Left lung (tissue), 4 donors: ENCODE measurements at regions not wholly inside any gene's neighbourhood (a gene's known extent, or its start where the extent isn't known, plus 50 kb on each side); places are given as distances from the start of the nearest gene placed in this dataset.

Source experiments
- ATAC-seq: fragments of 200-7000 bp; cut with Tn5 transposase; one replicate; pipeline ENCODE4 v1.9.1; 2020; ENCODE audit warnings: moderate library complexity
- DNase-seq, 4 donors: peaks; one replicate each; pipeline ENCODE4 v3.0.0-alpha.2; 2013 to 2020
- H3K27ac ChIP-seq, 2 donors: fragments of 200-600 bp; sonication (generic) in 1 of 2; one replicate each; pipeline versions ENCODE4 v1.5.0 to v1.8.0; 2020 to 2021
- H3K27me3 ChIP-seq, 2 donors: fragments of 200-600 bp; sonication (generic) in 1 of 2; one replicate each; pipeline versions ENCODE4 v1.5.0 to v1.8.0; 2020 to 2021
- H3K36me3 ChIP-seq, 2 donors: fragments of 200-600 bp; sonication (generic) in 1 of 2; one replicate each; pipeline versions ENCODE4 v1.5.0 to v1.8.0; 2020 to 2021
- H3K4me1 ChIP-seq, 2 donors: fragments of 200-600 bp; one replicate each; pipeline ENCODE4 v1.8.0; 2021
- H3K4me3 ChIP-seq, 2 donors: fragments of 200-600 bp; sonication (generic) in 1 of 2; one replicate each; pipeline versions ENCODE4 v1.5.0 to v1.8.0; 2020 to 2021; ENCODE audit warnings: mild to moderate bottlenecking in 1 of 2
- H3K9me3 ChIP-seq, 2 donors: fragments of 200-600 bp; sonication (generic) in 1 of 2; one replicate each; pipeline versions ENCODE4 v1.5.0 to v1.8.0; 2020 to 2021
- CTCF ChIP-seq, 2 donors: fragments of 200-600 bp; sonication (generic) in 1 of 2; IDR thresholded peaks; one replicate each; pipeline versions ENCODE4 v1.5.0 to v1.8.0; 2021; ENCODE audit warnings: antibody characterized with exemption in 2 of 2
- intact Hi-C, 2 donors: fragments of 100-400 bp; cut with DNase I; formaldehyde crosslinking; loops; one replicate each; pipeline versions ENCODE4 v1.11.2 to v1.14.2; 2022
- donor health status: DM: no; HTN: yes; CAD: no.
- donor health status: DM: no; HTN: no; CAD: no.

DNA sequence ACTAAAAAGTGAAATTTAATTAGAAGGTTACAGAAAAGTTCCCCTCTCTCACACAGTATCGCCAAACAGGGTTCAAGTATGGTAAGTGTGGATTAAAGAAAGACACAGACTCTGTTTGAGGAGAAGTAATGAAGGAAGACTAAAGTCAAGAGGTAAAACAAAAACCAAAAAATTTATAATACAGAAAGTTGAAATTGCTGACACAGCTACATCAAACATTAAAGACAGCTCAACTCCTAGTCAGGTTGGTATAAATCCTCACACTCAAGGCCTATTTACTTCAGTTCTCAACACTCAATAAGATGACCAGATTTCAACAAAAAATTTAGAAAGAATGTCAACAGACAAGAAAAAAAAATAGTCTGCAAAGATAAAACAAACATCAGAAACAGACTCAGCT, 300.5 kb upstream of the LINC00305 start:
- intact Hi-C loops: no loop called here
- no peak for TF ChIP-seq CTCF (IDR thresholded peaks at IDR 0.05)
- no peaks in the 10 kb centered on the region for H3K4me1 ChIP-seq
- ATAC-seq (no peak), DNase-seq (no peak)
- no peaks in the 10 kb centered on the region for H3K27me3 ChIP-seq
- H3K9me3 ChIP-seq: peaks cover 0 to 7% of the 10 kb centered on the region in 2 donors
- H3K4me3 ChIP-seq: no peak overlapping the region
- no peak overlapping the region for H3K27ac ChIP-seq
- no peaks in the 10 kb centered on the region for H3K36me3 ChIP-seq

- Histone ChIP-seq H3K4me3 (no peak overlapping the region), H3K36me3 (no peaks in the 10 kb centered on the region), H3K27ac (no peak overlapping the region), H3K4me1 (no peaks in the 10 kb centered on the region), H3K9me3 (no peaks in the 10 kb centered on the region), H3K27me3 (no peaks in the 10 kb centered on the region)
- intact Hi-C loops: no loop called here
- DNase-seq: peak in 1 of 4 donors; percentile 5
- no peak for TF ChIP-seq CTCF (IDR thresholded peaks at IDR 0.05)
- no peak for ATAC-seq
These were observed 295.9 kb upstream of the LINC00305 start for GRCh38 chr18:64444819-64445218.

DNA sequence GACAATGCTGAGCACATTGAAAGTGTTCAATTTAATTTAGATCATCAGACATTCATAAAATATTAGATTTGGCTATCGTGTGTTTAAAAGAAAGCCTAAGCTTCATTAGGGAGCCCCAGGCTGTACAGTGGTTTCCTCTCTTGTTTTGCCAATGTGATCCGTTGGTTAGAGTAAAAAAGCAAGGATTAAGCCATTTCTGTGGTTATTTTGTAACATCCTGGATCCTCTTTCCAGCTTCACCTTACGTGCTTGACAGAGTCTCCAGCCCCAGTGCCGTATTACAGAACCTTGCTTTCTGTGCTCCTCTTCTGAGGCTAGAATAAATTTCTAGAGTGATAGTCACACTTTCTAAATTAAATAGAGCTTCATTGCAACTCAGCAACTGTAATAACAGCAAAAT, 289.3 kb upstream of the LINC00305 start:
- no peaks in the 10 kb centered on the region for H3K4me1 ChIP-seq
- intact Hi-C loops: no loop called here
- no peaks in the 10 kb centered on the region for H3K36me3 ChIP-seq
- ATAC-seq (no peak), DNase-seq (no peak)
- H3K9me3 ChIP-seq: peaks cover 0 to 18% of the 10 kb centered on the region in 2 donors
- H3K27me3 ChIP-seq: no peaks in the 10 kb centered on the region
- TF ChIP-seq CTCF (IDR thresholded peaks at IDR 0.05): no peak
- no peak overlapping the region for H3K4me3 ChIP-seq
- no peak overlapping the region for H3K27ac ChIP-seq

DNA sequence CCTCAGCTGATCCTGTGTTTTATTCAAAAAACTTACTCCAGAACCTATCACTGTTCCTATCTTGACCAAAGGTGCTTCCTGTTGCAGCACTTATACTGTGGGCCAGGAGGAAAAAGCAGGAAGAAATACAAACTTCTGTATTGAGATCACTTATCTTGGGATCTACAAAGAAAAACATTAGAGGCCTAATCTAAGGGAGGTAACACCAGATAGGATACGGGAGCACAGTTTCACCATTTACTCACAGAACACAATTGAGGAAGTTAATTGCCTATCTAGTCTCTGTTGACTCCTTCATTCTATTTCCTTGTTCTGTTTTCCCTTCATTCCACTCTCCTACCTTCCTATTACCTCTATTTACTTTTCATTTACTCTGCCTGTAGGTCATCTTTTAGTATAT, 287.2 kb upstream of the LINC00305 start:
- ATAC-seq (no peak), DNase-seq (no peak)
- no peaks in the 10 kb centered on the region for H3K36me3 ChIP-seq
- H3K27me3 ChIP-seq: no peaks in the 10 kb centered on the region
- H3K9me3 ChIP-seq: peaks cover 0 to 26% of the 10 kb centered on the region in 2 donors
- H3K4me1 ChIP-seq: no peaks in the 10 kb centered on the region
- intact Hi-C loops: no loop called here
- no peak overlapping the region for H3K27ac ChIP-seq
- H3K4me3 ChIP-seq: no peak overlapping the region
- no peak for TF ChIP-seq CTCF (IDR thresholded peaks at IDR 0.05)

DNA sequence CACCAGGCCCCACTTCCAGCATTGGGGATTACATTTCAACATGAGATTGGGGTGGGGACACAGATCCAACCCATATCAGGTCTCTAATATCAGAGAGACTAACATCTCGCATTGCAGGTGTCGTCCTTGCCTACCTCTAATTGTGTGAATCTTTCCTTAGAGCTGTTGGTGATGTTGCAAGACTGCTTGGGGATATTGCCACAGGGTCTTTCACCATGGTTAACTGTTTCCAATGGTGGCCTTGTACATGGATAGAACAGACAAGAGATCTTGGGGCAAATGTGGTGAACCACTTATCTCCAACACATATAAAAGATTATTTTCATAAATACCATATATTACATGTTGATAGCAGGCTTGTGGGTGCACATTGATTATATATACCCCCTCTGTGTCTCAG, 270.3 kb upstream of the LINC00305 start:
- intact Hi-C loops: no loop called here
- DNase-seq: no peak
- Histone ChIP-seq H3K36me3 (no peaks in the 10 kb centered on the region), H3K4me3 (no peak overlapping the region), H3K27ac (no peak overlapping the region), H3K4me1 (no peaks in the 10 kb centered on the region), H3K9me3 (no peaks in the 10 kb centered on the region), H3K27me3 (no peaks in the 10 kb centered on the region)
- TF ChIP-seq CTCF (IDR thresholded peaks at IDR 0.05): no peak
- ATAC-seq: no peak
